ENCODE measurements at regions not wholly inside any gene's neighbourhood (a gene's known extent, or its start where the extent isn't known, plus 50 kb on each side); places are given as distances from the start of the nearest gene placed in this dataset.

GRCh38 chr17:17416400-17417360, 60.1 kb upstream of the MED9 start (continued):
- no peak for TF ChIP-seq NR0B2 (CRISPR knock-in tag; IDR thresholded peaks at IDR 0.05)
- no peak for TF ChIP-seq ZNF713 (CRISPR knock-in tag; IDR thresholded peaks at IDR 0.05)
- no peak for TF ChIP-seq ZBTB20 (CRISPR knock-in tag; IDR thresholded peaks at IDR 0.05; ENCODE audit: borderline replicate concordance, low read depth)
- no peak for TF ChIP-seq PITX1 (CRISPR knock-in tag; IDR thresholded peaks at IDR 0.05)
- TF ChIP-seq HNF4A (CRISPR knock-in tag; IDR thresholded peaks at IDR 0.05) = no peak; the same call in 1 of the 2 replicates
- TF ChIP-seq ZFP41 (CRISPR knock-in tag; IDR thresholded peaks at IDR 0.05; ENCODE audit: borderline replicate concordance) = no peak
- no peak for TF ChIP-seq SPEN (CRISPR knock-in tag; IDR thresholded peaks at IDR 0.05; ENCODE audit: low read depth)
- 0 out of 2 replicates have a peak, but pooled peaks have one; percentile 35 for TF ChIP-seq TFDP1 (CRISPR knock-in tag; IDR thresholded peaks at IDR 0.05; ENCODE audit: borderline replicate concordance)
- no peak for TF ChIP-seq PRDM4 (CRISPR knock-in tag; IDR thresholded peaks at IDR 0.05; ENCODE audit: borderline replicate concordance)
- 0 out of 2 replicates have a peak, but pooled peaks have one; percentile 26 for TF ChIP-seq ZNF274 (CRISPR knock-in tag; IDR thresholded peaks at IDR 0.05)
- no peak; the same call in 1 of the 2 replicates for TF ChIP-seq NRL (CRISPR knock-in tag; IDR thresholded peaks at IDR 0.05; ENCODE audit: borderline replicate concordance)
- no peak; the same call in 1 of the 2 replicates for TF ChIP-seq IRF2 (CRISPR knock-in tag; IDR thresholded peaks at IDR 0.05)
- TF ChIP-seq ZMYM3 (CRISPR knock-in tag; IDR thresholded peaks at IDR 0.05) = no peak
- TF ChIP-seq ZNF737 (CRISPR knock-in tag; IDR thresholded peaks at IDR 0.05; ENCODE audit: borderline replicate concordance) = no peak
- no peak for TF ChIP-seq ZNF432 (CRISPR knock-in tag; IDR thresholded peaks at IDR 0.05; ENCODE audit: borderline replicate concordance)
- TF ChIP-seq HNF4G (IDR thresholded peaks at IDR 0.05; ENCODE audit: borderline replicate concordance, low read depth, low read length) = no peak
- TF ChIP-seq HNF4G (CRISPR knock-in tag; IDR thresholded peaks at IDR 0.05; ENCODE audit: borderline replicate concordance, low read depth) = no peak
- TF ChIP-seq PAXIP1 (CRISPR knock-in tag; conservative IDR thresholded peaks at IDR 0.05) = peak; percentile 65
- TF ChIP-seq SAFB2 (CRISPR knock-in tag; IDR thresholded peaks at IDR 0.05; ENCODE audit: borderline replicate concordance, low read depth) = no peak
- no peak for TF ChIP-seq KLF11 (CRISPR knock-in tag; IDR thresholded peaks at IDR 0.05)
- TF ChIP-seq MZF1 (CRISPR knock-in tag; IDR thresholded peaks at IDR 0.05; ENCODE audit: borderline replicate concordance) = no peak
- no peak; the same call in 1 of the 2 replicates for TF ChIP-seq GATAD1 (CRISPR knock-in tag; IDR thresholded peaks at IDR 0.05)
